Stimulated activated CD4-positive, alpha-beta T cell treated with anti-CD3 and anti-CD28 coated beads, Interleukin-1b, Interleukin-23, amount 100 ng/mL, for 48 hours (primary cell): ENCODE measurements at regions not wholly inside any gene's neighbourhood (a gene's known extent, or its start where the extent isn't known, plus 50 kb on each side); places are given as distances from the start of the nearest gene placed in this dataset.
"Not testable (repeated sequence)": the region's sequence is repeated elsewhere in the genome, so short reads cannot be mapped to it uniquely, and the experiment has no call there.

Experiments
- DNase-seq: peaks from one replicate; pipeline ENCODE4 v3.0.0-alpha.2; 2020

- not testable (repeated sequence) for DNase-seq
These were observed 325.1 kb upstream of the CHRNA7 start for GRCh38 chr15:31705076-31705678.

- not testable (repeated sequence) for DNase-seq
These were observed 322.2 kb upstream of the CHRNA7 start for GRCh38 chr15:31707944-31708702.

GRCh38 chr15:31708703-31709327, 321.5 kb upstream of the CHRNA7 start:
- DNase-seq: not testable (repeated sequence)

- not testable (repeated sequence) for DNase-seq
These were observed 320.8 kb upstream of the CHRNA7 start for GRCh38 chr15:31709479-31709878.

GRCh38 chr15:31710806-31711205, 319.5 kb upstream of the CHRNA7 start:
- DNase-seq: not testable (repeated sequence)

- DNase-seq: not testable (repeated sequence)
These were observed 315.1 kb upstream of the CHRNA7 start for GRCh38 chr15:31715208-31715607.

- not testable (repeated sequence) for DNase-seq
These were observed 311.7 kb upstream of the CHRNA7 start for GRCh38 chr15:31718625-31719024.

- DNase-seq: not testable (repeated sequence)
These were observed 310.8 kb upstream of the CHRNA7 start for GRCh38 chr15:31719396-31720022.

- DNase-seq: not testable (repeated sequence)
These were observed 307.3 kb upstream of the CHRNA7 start for GRCh38 chr15:31723019-31723418.

GRCh38 chr15:31724903-31725302, 305.4 kb upstream of the CHRNA7 start:
- DNase-seq: not testable (repeated sequence)

- not testable (repeated sequence) for DNase-seq
These were observed 304.7 kb upstream of the CHRNA7 start for GRCh38 chr15:31725619-31726018.

GRCh38 chr15:31727612-31728011, 302.7 kb upstream of the CHRNA7 start:
- DNase-seq: no peak

- DNase-seq: no peak
These were observed 297.6 kb upstream of the CHRNA7 start for GRCh38 chr15:31732726-31733125.

GRCh38 chr15:31733424-31733823, 296.9 kb upstream of the CHRNA7 start:
- no peak for DNase-seq

GRCh38 chr15:31740203-31740602, 290.1 kb upstream of the CHRNA7 start:
- no peak for DNase-seq

- DNase-seq: no peak
These were observed 284.5 kb upstream of the CHRNA7 start for GRCh38 chr15:31745841-31746240.

- DNase-seq: no peak
These were observed 278.1 kb upstream of the CHRNA7 start for GRCh38 chr15:31752065-31752762.

GRCh38 chr15:31752905-31753304, 277.4 kb upstream of the CHRNA7 start:
- no peak for DNase-seq

GRCh38 chr15:31758126-31758525, 272.2 kb upstream of the CHRNA7 start:
- DNase-seq: no peak

GRCh38 chr15:31768055-31768454, 262.3 kb upstream of the CHRNA7 start:
- DNase-seq: no peak

GRCh38 chr15:31774045-31774444, 256.3 kb upstream of the CHRNA7 start:
- DNase-seq: no peak

- no peak for DNase-seq
These were observed 254.3 kb upstream of the CHRNA7 start for GRCh38 chr15:31776039-31776438.

- DNase-seq: no peak
These were observed 249.1 kb upstream of the CHRNA7 start for GRCh38 chr15:31781261-31781660.
